Activated naive CD4-positive, alpha-beta T cell treated with anti-CD3 and anti-CD28 coated beads, Interleukin-2, amount 10 ng/mL, durations not matched to agents 7 days and 5 days (primary cell): ENCODE measurements at regions not wholly inside any gene's neighbourhood (a gene's known extent, or its start where the extent isn't known, plus 50 kb on each side); places are given as distances from the start of the nearest gene placed in this dataset.

Experiments
- CTCF ChIA-PET: fragments of 350-600 bp; sonication (Branson Sonifier 250); formaldehyde crosslinking; loops from one replicate; lab custom pipeline; 2021; ENCODE audit warnings: antibody characterized with exemption; lab: Charles Lee
- DNase-seq: peaks from one replicate; pipeline ENCODE4 v3.0.0-alpha.2; 2020
- H3K27ac Mint-ChIP-seq: one replicate; pipeline ENCODE4 v1.8.0; 2021; ENCODE audit warnings: mild to moderate bottlenecking, moderate library complexity, mixed read lengths
- H3K27me3 Mint-ChIP-seq: one replicate; pipeline ENCODE4 v1.8.0; 2021; ENCODE audit warnings: mild to moderate bottlenecking, mixed read lengths
- H3K36me3 Mint-ChIP-seq: one replicate; pipeline ENCODE4 v1.8.0; 2021; ENCODE audit warnings: mixed read lengths
- H3K4me1 Mint-ChIP-seq: one replicate; pipeline ENCODE4 v1.8.0; 2021; ENCODE audit warnings: mixed read lengths
- H3K4me3 Mint-ChIP-seq: one replicate; pipeline ENCODE4 v1.8.0; 2021; ENCODE audit warnings: mild to moderate bottlenecking, moderate library complexity, mixed read lengths
- H3K9me3 Mint-ChIP-seq: one replicate; pipeline ENCODE4 v1.8.0; 2021; ENCODE audit warnings: mixed read lengths

DNA sequence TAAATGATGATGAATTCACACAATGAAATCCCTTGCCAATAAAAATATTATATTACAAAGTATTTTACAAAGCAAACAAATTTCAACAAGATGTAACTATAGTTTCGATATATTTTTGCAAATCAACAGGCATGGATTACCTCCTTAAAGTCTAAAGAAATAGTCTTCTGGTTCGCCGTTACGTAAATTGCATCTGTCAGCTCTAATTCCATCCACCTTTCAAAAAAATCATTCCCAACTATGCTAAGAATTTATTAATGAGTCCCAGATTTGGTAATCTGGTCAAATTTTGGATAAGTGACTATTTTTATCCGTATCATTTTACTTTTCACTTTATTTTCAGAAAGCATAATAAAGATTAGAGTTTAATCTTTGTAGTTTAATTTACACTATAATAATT, 1984.9 kb downstream of the EFNA5 start:
- no peaks in the 10 kb centered on the region for H3K27me3 Mint-ChIP-seq
- H3K4me3 Mint-ChIP-seq = no peak overlapping the region
- H3K27ac Mint-ChIP-seq = no peak overlapping the region
- CTCF ChIA-PET = no interaction called here
- no peaks in the 10 kb centered on the region for H3K4me1 Mint-ChIP-seq
- H3K36me3 Mint-ChIP-seq = no peaks in the 10 kb centered on the region
- H3K9me3 Mint-ChIP-seq = peaks cover 8% of the 10 kb centered on the region
- no peak for DNase-seq

DNA sequence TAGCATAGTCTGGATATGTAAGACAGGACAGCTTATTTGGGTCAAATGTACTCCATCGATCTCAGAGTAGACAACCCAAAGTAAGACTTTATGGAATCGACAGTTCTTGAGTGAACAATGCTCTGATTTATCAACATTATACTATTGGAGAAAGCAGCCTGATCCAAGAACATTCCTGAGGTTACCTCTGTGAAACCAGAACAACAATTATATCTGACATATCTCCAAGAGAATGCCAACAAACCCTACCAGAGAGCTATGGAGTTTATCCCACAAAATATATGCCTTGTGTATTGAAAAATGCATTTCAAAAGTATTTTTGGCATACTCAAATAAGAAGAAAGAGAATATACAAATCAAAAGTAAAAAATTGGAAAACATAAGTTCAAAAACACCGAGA, 1985.9 kb downstream of the EFNA5 start:
- Mint-ChIP-seq H3K9me3 (peaks cover 8% of the 10 kb centered on the region), H3K4me1 (no peaks in the 10 kb centered on the region), H3K27me3 (no peaks in the 10 kb centered on the region), H3K27ac (no peak overlapping the region), H3K4me3 (no peak overlapping the region), H3K36me3 (no peaks in the 10 kb centered on the region)
- no peak for DNase-seq
- CTCF ChIA-PET = no interaction called here

GRCh38 chr5:105680858-105681475, 1989.8 kb downstream of the EFNA5 start:
- DNase-seq = no peak
- peaks cover 6% of the 10 kb centered on the region for H3K9me3 Mint-ChIP-seq
- no peak overlapping the region for H3K27ac Mint-ChIP-seq
- H3K36me3 Mint-ChIP-seq = no peaks in the 10 kb centered on the region
- CTCF ChIA-PET = no interaction called here
- H3K4me1 Mint-ChIP-seq = no peaks in the 10 kb centered on the region
- no peak overlapping the region for H3K4me3 Mint-ChIP-seq
- no peaks in the 10 kb centered on the region for H3K27me3 Mint-ChIP-seq

DNA sequence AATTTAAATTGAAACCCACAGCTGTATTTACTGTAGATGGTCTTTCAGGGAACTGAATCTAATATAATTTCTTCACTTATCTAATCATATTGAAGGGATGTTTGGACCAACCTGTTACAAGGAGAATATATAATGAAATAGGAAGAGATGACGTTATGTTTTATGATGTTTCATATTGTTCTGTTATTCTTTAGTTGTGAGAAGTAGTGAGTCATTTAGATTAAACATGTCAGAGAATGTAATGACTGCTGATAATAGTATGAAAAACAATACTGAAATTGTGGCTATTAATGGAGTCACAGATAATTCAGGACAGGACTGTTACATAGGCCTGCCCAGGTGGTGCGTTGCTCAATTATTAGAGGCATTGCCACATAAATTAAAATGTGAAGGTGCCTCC, 1993.4 kb downstream of the EFNA5 start:
- Mint-ChIP-seq H3K4me1 (no peaks in the 10 kb centered on the region), H3K27me3 (no peaks in the 10 kb centered on the region), H3K4me3 (no peak overlapping the region), H3K36me3 (no peaks in the 10 kb centered on the region), H3K9me3 (peaks cover 4% of the 10 kb centered on the region), H3K27ac (no peak overlapping the region)
- DNase-seq = no peak
- CTCF ChIA-PET = no interaction called here

DNA sequence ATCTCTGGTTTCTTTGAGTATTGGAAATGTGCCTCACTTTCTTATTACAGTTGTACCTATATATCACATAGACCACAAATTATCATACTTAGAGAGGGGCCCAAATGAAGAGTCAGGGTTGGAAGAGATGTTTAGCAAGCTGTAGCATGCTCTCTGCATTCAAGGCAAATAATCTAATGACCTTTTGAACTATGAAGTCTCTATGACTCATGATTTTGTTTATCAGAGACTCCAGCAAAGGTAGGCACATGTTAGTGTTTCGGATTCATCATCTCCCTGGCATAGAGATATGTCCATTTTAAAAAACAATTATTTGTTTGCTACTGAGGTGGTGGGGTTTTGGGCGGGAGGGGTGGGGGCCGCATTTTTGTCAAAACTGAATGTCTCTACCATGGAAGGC, 2000.1 kb downstream of the EFNA5 start:
- Mint-ChIP-seq H3K9me3 (peaks cover 19% of the 10 kb centered on the region), H3K27ac (no peak overlapping the region), H3K36me3 (no peaks in the 10 kb centered on the region), H3K4me1 (no peaks in the 10 kb centered on the region), H3K27me3 (no peaks in the 10 kb centered on the region), H3K4me3 (no peak overlapping the region)
- CTCF ChIA-PET = no interaction called here
- DNase-seq = no peak

- Mint-ChIP-seq H3K4me1 (no peaks in the 10 kb centered on the region), H3K36me3 (no peaks in the 10 kb centered on the region), H3K9me3 (peaks cover 6% of the 10 kb centered on the region), H3K27me3 (no peaks in the 10 kb centered on the region), H3K4me3 (no peak overlapping the region), H3K27ac (no peak overlapping the region)
- CTCF ChIA-PET = no interaction called here
- DNase-seq = no peak
Observed at GRCh38 chr5:105663671-105664070, 2007.1 kb downstream of the EFNA5 start.

DNA sequence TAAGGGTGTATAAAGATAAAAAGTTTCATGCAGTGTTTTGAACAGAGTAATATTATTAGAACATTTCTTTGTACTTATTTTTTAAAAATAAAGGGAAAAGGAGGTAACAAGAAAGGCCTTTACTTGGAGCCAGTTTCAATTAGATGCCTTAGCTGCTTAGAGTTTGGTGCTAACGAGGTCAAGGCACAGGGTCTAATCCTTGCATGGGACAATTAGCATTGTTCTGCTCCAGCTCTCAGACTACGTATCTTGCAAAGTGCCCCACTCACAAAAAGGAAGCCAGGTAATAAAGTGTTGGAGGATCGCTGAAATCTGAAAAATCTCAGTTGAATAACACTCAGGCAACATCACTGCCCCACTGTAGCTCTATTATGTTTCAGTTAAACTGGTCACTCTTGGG, 2011.3 kb downstream of the EFNA5 start:
- Mint-ChIP-seq H3K4me1 (no peaks in the 10 kb centered on the region), H3K36me3 (no peaks in the 10 kb centered on the region), H3K27me3 (no peaks in the 10 kb centered on the region), H3K27ac (no peak overlapping the region), H3K4me3 (no peak overlapping the region), H3K9me3 (no peaks in the 10 kb centered on the region)
- no peak for DNase-seq
- CTCF ChIA-PET = no interaction called here

DNA sequence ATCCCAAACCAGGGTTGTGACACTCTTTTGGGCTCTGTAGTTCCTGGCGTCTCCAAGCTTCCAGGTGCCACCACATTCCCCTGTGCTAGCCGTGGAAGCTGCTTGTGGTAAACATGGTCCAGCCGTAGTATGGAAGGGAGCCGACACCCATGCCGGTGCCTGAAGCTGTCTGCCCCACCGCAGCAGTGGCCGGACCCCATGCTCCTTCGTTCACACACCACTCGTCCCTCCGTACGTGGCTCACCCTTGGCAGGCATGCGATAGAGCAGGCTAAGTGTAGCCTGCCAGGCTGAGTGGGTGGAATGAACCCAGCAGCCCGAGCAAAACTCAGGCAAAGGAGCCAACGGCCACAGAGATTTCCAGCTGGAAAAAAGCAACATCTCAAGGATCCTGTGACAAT, 2030.4 kb downstream of the EFNA5 start:
- Mint-ChIP-seq H3K4me3 (no peak overlapping the region), H3K36me3 (no peaks in the 10 kb centered on the region), H3K9me3 (peaks cover 7% of the 10 kb centered on the region), H3K4me1 (no peaks in the 10 kb centered on the region), H3K27ac (no peak overlapping the region), H3K27me3 (no peaks in the 10 kb centered on the region)
- no peak for DNase-seq
- CTCF ChIA-PET = no interaction called here

DNA sequence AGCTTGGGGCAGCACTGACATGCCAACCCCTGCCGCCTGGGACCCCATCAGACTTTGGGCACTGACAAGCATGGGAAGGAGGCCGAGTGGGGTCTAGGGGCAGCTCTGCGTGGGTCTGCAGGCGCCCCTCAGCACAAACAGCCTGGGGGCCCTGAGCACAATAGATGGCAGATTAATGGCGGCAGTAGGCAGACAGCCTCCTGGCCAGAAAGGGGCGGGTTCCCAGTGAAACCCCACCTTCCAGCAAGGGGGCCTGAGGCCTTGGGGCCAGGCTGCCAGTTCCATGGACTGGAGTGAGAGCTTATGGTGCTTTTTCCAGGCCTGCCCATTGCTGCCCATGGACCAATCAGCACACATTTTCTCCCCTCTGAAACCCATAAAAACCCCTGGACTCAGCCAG, 2031.2 kb downstream of the EFNA5 start:
- Mint-ChIP-seq H3K27ac (no peak overlapping the region), H3K9me3 (peaks cover 7% of the 10 kb centered on the region), H3K27me3 (no peaks in the 10 kb centered on the region), H3K4me1 (no peaks in the 10 kb centered on the region), H3K36me3 (no peaks in the 10 kb centered on the region), H3K4me3 (no peak overlapping the region)
- DNase-seq = no peak
- CTCF ChIA-PET = no interaction called here

DNA sequence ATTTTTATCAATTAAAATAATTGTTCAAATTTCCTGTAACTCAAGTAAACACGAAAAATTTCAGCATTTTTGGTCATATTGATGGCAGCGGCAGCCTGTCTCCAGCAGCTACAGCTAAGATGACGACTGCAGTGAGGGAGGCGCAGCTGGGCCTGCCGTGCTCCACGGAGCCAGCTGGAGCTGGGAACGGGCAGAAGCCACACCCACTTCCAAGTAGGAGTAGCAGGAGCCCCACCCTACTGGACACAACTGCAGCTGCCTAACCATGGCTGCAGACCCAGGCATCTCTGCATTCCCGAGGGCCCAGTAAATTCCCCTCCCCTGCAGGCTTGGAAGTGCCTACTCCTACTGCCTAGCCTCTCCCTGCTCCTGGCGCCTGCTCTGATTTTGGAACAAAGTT, 2031.7 kb downstream of the EFNA5 start:
- Mint-ChIP-seq H3K9me3 (peaks cover 7% of the 10 kb centered on the region), H3K27ac (no peak overlapping the region), H3K4me3 (no peak overlapping the region), H3K4me1 (no peaks in the 10 kb centered on the region), H3K36me3 (no peaks in the 10 kb centered on the region), H3K27me3 (no peaks in the 10 kb centered on the region)
- CTCF ChIA-PET = no interaction called here
- DNase-seq = no peak

DNA sequence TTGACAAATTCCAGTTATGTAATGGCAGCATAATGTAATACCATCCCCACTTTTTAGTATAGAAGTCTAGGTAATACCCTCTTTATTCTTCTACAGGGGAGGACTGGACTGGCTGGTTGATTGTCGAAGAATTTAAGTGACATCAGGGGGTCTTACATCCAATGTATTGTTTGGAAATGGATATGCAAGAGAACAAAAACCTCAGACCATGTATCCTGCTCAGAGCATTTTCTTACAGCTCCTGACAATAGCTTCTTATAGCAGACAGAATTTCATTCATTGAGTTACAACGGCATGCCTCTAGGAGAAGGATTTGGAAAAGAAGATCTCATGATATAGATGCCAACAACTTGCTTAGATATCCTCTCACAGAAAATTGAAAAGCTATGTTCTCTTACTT, 2032.3 kb downstream of the EFNA5 start:
- H3K4me1 Mint-ChIP-seq = no peaks in the 10 kb centered on the region
- no peak overlapping the region for H3K4me3 Mint-ChIP-seq
- no peak for DNase-seq
- CTCF ChIA-PET = no interaction called here
- no peaks in the 10 kb centered on the region for H3K27me3 Mint-ChIP-seq
- no peak overlapping the region for H3K27ac Mint-ChIP-seq
- no peaks in the 10 kb centered on the region for H3K36me3 Mint-ChIP-seq
- H3K9me3 Mint-ChIP-seq = peaks cover 5% of the 10 kb centered on the region

GRCh38 chr5:105632043-105632442, 2038.7 kb downstream of the EFNA5 start:
- Mint-ChIP-seq H3K27me3 (no peaks in the 10 kb centered on the region), H3K4me3 (no peak overlapping the region), H3K9me3 (peaks cover 7% of the 10 kb centered on the region), H3K4me1 (no peaks in the 10 kb centered on the region), H3K27ac (no peak overlapping the region), H3K36me3 (no peaks in the 10 kb centered on the region)
- CTCF ChIA-PET = no interaction called here
- no peak for DNase-seq

- Mint-ChIP-seq H3K27me3 (no peaks in the 10 kb centered on the region), H3K9me3 (peaks cover 7% of the 10 kb centered on the region), H3K27ac (no peak overlapping the region), H3K4me1 (no peaks in the 10 kb centered on the region), H3K36me3 (no peaks in the 10 kb centered on the region), H3K4me3 (no peak overlapping the region)
- no peak for DNase-seq
- CTCF ChIA-PET = no interaction called here
Observed at GRCh38 chr5:105630803-105631202, 2039.9 kb downstream of the EFNA5 start.

GRCh38 chr5:105619725-105620124, 2051.0 kb downstream of the EFNA5 start:
- H3K4me3 Mint-ChIP-seq = no peak overlapping the region
- H3K9me3 Mint-ChIP-seq = no peaks in the 10 kb centered on the region
- no peak overlapping the region for H3K27ac Mint-ChIP-seq
- no peaks in the 10 kb centered on the region for H3K36me3 Mint-ChIP-seq
- CTCF ChIA-PET = no interaction called here
- H3K4me1 Mint-ChIP-seq = no peaks in the 10 kb centered on the region
- no peak for DNase-seq
- H3K27me3 Mint-ChIP-seq = no peaks in the 10 kb centered on the region

DNA sequence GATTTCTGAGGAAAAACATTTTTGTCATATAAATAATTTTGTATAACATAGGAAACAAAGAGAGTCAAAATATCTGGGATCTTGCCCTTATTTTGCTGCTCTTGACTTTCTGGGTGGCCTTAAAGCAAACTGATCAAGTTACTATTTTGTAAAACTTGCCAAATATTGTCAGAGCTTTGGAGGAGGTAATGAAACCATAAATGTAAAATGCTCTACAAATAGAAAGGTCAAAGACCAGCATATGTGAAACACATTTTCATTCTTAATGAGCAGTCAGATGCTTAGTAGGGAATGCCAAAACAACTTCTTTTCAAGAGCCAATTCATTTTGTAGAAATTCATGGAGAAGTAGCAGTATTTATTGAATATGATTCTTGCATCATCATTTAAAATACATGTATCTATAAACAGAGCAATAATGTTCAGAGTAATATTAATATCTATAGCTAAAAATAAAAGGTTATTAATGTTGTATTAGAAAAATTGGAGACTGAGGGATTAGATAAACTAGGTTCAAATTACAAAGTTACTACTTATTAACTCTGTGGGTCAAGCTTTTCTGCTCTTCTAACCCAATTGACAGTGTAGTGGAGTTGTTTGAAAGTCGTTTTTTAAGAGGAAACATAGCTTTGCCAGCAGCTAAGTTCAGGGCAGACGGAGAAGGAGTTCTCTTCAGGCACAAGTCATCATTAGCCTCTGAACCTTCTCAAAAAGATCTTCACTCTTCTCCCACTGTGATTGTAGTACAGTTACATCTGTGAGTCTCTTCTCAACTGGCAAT, 2053.1 kb downstream of the EFNA5 start:
- DNase-seq = no peak
- CTCF ChIA-PET = no interaction called here
- Mint-ChIP-seq H3K4me3 (no peak overlapping the region), H3K27me3 (no peaks in the 10 kb centered on the region), H3K9me3 (no peaks in the 10 kb centered on the region), H3K4me1 (no peaks in the 10 kb centered on the region), H3K36me3 (no peaks in the 10 kb centered on the region), H3K27ac (no peak overlapping the region)
